HEK293 (cell line): ENCODE measurements at regions not wholly inside any gene's neighbourhood (a gene's known extent, or its start where the extent isn't known, plus 50 kb on each side); places are given as distances from the start of the nearest gene placed in this dataset.

Experiments
- CTCF ChIP-seq: fragments of 450-650 bp; formaldehyde crosslinking; IDR thresholded peaks from 2 replicates; pipeline ENCODE4 v1.5.1; 2016; ENCODE audit warnings: missing biosample characterization, missing genetic modification characterization
- ELK4 ChIP-seq: IDR thresholded peaks from 2 replicates; pipeline ENCODE4 v1.6.1; 2011; ENCODE audit warnings: mild to moderate bottlenecking, low read depth, low read length, borderline replicate concordance
- KLF17 ChIP-seq: fragments of 450-650 bp; formaldehyde crosslinking; IDR thresholded peaks from 2 replicates; pipeline ENCODE4 v1.5.1; 2016; ENCODE audit warnings: missing biosample characterization, missing genetic modification characterization
- REST ChIP-seq: fragments of 450-650 bp; formaldehyde crosslinking; IDR thresholded peaks from 2 replicates; pipeline ENCODE4 v1.5.1; 2016; ENCODE audit warnings: missing biosample characterization, missing genetic modification characterization
- YY2 ChIP-seq: fragments of 450-650 bp; formaldehyde crosslinking; IDR thresholded peaks from 2 replicates; pipeline ENCODE4 v1.5.1; 2016; ENCODE audit warnings: missing biosample characterization, missing genetic modification characterization
- ZBTB6 ChIP-seq: fragments of 450-650 bp; formaldehyde crosslinking; IDR thresholded peaks from 2 replicates; pipeline ENCODE4 v1.5.1; 2017; ENCODE audit warnings: missing biosample characterization, missing genetic modification characterization
- ZNF148 ChIP-seq: fragments of 450-650 bp; formaldehyde crosslinking; IDR thresholded peaks from 2 replicates; pipeline ENCODE4 v1.5.0; 2017; ENCODE audit warnings: missing biosample characterization, missing genetic modification characterization, borderline replicate concordance
- ZNF184 ChIP-seq: fragments of 450-650 bp; IDR thresholded peaks from 2 replicates; pipeline ENCODE4 v1.5.1; 2018; ENCODE audit warnings: missing biosample characterization, mild to moderate bottlenecking, missing genetic modification characterization
- ZNF211 ChIP-seq: fragments of 450-650 bp; formaldehyde crosslinking; IDR thresholded peaks from 2 replicates; pipeline ENCODE4 v1.5.1; 2016; ENCODE audit warnings: low read depth, missing biosample characterization, missing genetic modification characterization
- ZNF311 ChIP-seq: fragments of 450-650 bp; formaldehyde crosslinking; IDR thresholded peaks from 2 replicates; pipeline ENCODE4 v1.5.1; 2017; ENCODE audit warnings: missing biosample characterization, missing genetic modification characterization, borderline replicate concordance
- ZNF544 ChIP-seq: fragments of 450-650 bp; formaldehyde crosslinking; IDR thresholded peaks from 2 replicates; pipeline ENCODE4 v1.5.0; 2017; ENCODE audit warnings: missing biosample characterization, missing genetic modification characterization
- ZNF580 ChIP-seq: fragments of 450-650 bp; formaldehyde crosslinking; IDR thresholded peaks from 2 replicates; pipeline ENCODE4 v1.5.1; 2016; ENCODE audit warnings: missing biosample characterization, missing genetic modification characterization
- ZNF670 ChIP-seq: fragments of 450-650 bp; formaldehyde crosslinking; IDR thresholded peaks from 2 replicates; pipeline ENCODE4 v1.5.1; 2016; ENCODE audit warnings: missing biosample characterization, missing genetic modification characterization, low read depth
- ZNF843 ChIP-seq: fragments of 450-650 bp; formaldehyde crosslinking; IDR thresholded peaks from 2 replicates; pipeline ENCODE4 v1.5.1; 2016; ENCODE audit warnings: missing biosample characterization, missing genetic modification characterization

- TF ChIP-seq CTCF (tag by site-specific recombination) (no peak), ZNF843 (tag by site-specific recombination) (no peak), ZNF148 (tag by site-specific recombination) (no peak), ZNF670 (tag by site-specific recombination) (no peak), KLF17 (tag by site-specific recombination) (no peak), ZNF311 (tag by site-specific recombination) (no peak), ZNF184 (no peak), ZBTB6 (tag by site-specific recombination) (no peak), YY2 (no peak), ZNF544 (tag by site-specific recombination) (no peak), REST (tag by site-specific recombination) (no peak), ELK4 (no peak), ZNF580 (tag by site-specific recombination) (no peak), ZNF211 (tag by site-specific recombination) (no peak)
Measured at GRCh38 chr18:38980420-38980819, 1414.8 kb upstream of the CELF4 start.
